Mesenteric fat pad (tissue), 1 donor: ENCODE measurements at regions not wholly inside any gene's neighbourhood (a gene's known extent, or its start where the extent isn't known, plus 50 kb on each side); places are given as distances from the start of the nearest gene placed in this dataset.
"Not testable (repeated sequence)": the region's sequence is repeated elsewhere in the genome, so short reads cannot be mapped to it uniquely, and the experiment has no call there.

ENCODE experiments used
- DNase-seq: peaks from one replicate; pipeline ENCODE4 v3.0.0-alpha.2; 2020; ENCODE audit warnings: low spot score
- donor health status: DM: yes; HTN: yes; CAD: no.

DNA sequence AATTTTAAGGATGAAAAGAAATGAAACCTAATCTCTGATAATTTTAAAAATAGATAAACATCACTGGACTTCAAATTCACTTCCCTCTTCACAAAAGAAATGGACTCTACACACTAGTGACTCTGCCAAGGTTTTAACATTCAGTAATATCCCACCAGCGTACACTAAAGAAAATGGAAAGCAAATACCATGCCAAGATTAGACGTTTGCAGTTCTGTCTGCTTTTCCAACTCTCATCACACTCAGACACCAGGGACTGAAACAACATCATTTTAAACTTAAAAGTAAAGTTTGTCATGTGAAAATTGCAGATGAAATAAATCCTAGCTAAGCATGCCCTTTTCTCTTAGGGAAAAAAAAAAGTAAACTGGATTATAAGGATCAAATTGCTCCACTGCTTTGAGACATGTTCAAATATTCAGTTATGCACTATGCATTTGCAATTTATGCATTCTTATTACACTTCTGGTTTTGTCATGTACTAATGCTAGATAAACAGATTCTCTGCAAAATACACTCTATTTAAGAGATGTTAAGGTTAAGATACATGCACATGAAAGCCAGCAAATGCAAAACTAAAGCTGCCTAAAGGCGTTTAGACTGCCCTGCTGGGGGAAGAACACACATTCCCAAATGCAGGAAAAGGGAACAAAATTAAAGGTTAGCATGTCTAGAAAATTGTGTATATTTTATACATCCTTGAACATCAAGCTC, 534.4 kb upstream of the EPHA5 start:
- no peak for DNase-seq

DNA sequence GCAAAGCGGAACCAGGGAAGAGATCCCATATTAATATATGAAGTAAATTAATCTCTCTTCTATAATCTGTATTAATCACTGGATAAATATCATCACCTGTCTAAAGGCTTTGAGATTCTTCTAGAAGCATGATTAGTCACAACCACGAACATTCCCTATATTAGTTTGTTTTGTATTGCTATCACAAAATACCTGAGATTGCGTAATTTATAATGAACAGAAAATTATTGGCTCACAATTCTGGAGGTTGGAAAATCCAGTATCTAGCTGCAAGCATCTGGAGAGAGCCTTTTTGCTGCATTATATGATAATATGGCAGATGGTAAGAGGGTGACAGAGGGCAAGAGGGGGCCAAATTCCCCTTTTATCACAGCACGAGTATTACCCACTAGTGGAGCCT, 532.6 kb upstream of the EPHA5 start:
- DNase-seq: no peak

DNA sequence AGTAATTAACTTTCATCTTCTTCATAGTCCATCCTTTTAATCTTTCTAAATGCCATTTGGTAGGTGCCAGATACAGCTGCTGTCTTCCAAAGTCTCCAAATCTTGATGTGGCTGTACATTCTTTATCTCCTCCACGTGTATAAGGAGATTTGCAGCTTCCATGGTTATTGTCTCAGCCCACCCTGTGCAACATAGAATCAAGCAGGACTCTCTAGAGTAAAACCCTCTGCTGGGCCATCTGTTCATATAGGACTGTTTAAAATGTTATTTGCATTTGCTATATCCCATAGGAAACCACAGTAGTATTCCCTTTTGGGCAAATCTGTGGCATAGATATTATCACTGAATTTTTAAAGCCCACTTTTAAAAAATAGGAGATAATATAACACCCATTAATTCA, 527.2 kb upstream of the EPHA5 start:
- no peak for DNase-seq

DNA sequence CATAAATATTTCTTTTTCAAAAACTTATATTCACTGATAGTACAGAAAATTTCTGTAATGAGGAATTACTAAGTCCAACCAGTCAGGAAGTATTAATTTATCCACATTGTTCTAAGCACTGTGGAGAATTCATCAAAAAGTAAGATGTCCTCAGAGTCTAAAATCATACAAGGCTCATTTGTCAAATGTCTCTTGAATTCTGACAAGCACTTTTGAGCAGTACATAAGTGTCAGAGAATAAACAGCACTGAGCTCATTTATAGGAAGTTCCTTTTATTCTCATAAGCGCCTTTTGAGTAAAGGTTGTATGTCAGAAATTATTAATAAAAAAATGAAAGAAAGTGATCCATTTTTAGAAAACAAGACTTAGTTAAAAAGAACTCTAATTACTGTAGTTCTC, 523.2 kb upstream of the EPHA5 start:
- DNase-seq: no peak

DNA sequence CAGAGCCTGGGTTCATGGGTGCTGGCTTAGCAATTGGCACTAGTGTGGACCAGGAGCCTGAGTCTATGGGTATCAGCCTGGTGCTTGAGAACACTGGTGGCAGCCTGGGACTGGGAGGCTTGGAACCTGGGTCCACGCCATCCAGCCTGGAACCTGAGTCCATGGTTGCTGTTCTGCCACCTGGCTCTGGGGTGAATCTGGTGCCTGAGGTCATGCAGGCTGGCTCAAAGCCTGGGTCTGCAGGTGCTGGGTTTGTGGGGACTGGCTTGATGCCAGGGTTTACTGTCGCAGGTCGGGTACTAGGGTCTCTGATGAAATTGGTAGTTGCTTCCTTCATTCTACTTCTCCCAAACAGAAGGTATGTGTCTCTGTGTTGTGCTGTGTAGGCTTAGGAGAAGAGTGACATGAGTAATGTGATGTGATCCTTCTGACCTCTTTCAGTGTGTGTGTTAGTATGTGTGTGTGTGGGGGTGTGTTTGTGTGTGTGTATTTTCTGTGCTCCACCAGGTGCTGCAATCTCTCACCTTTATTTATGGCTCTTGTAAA, 517.0 kb upstream of the EPHA5 start:
- no peak for DNase-seq

DNA sequence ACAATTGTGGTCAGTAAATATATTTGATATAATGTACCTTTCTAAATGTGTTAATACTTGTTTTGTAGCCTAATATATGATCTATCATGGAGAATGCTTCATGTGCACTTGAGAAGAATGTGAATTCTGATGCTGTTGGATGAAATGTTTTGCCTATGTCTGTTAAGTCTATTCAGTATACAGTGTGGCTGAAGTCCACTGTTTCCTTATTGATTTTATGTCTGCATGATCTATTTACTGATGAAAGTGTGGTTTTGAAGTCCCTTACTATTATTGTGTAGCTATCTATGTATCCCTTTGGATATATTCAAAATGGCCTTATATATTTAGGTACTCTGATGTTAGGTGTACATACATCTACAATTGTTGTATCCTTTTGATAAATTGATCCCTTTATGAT, 515.8 kb upstream of the EPHA5 start:
- DNase-seq: no peak

DNA sequence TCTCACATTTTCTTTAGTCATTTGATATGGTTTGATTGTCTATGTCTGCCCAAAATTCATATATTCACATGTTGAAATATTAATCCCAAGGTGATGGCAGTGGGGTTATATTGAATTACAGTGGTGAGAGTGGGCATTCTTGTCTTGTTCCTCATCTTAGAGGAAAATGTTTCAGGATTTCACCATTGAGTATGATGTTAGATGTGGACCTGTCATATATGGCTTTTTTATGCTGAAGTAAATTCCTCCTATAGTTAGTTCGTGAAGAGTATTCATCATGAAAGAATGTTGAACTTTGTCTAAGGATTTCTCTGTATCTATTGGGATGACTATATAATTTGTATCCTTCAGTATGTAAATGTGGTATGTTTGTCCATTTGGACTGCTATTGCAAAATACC, 512.3 kb upstream of the EPHA5 start:
- no peak for DNase-seq

DNA sequence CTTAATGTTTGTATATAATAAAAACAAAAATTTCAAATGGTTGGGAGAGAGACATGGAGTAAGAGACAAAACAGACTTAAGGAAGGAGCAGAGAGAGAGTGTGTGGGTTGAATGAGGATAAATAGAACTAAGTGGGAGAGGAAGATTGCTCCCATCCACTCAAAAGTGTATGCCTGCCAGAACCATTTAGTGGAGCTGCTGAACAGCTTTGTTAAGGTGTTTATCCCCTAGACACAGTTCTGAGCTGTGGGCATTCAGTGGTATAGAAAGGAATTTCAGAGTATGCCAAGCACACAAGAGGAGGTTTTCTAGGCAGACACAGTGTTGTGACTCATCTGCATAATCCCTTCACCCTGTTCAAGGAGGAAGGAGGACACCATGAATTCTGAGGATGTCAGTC, 508.6 kb upstream of the EPHA5 start:
- no peak for DNase-seq

DNA sequence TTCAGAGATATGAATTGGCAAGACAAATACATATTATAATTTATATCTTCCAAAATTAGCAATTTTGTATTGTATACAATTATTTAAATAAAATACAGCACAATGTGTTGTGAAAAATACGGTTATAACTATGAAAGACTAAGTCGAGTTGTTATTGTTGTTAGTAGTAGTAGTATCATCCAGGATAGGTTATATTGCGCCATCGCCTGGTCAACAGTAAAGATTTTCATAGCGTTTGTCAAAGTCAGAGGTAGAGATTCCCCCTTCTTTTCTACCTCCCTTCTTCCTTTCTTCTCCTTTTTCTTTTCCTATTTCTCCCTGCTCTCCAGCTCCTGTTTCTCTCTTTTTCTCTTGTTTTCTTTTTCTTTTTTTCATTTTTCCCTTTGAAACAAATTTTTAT, 499.1 kb upstream of the EPHA5 start:
- DNase-seq: no peak

DNA sequence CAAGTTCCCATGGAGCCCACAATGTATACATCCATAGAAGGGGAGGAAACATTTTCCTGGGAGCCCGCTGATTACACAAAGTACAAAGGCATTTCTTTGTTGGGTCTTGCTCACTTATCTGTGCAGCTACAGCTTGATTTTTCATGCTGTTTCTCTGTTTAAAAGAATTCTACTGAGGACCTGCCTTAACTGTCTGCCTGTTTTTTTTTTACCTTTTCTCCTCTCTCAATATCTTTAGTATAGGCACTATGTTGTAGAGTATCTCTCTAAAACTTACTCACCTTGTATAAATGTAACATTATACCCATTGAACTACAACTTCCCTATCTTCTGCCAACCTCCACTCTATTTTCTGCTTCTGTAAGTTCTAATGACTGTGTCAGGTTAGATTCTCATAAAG, 494.6 kb upstream of the EPHA5 start:
- no peak for DNase-seq

DNA sequence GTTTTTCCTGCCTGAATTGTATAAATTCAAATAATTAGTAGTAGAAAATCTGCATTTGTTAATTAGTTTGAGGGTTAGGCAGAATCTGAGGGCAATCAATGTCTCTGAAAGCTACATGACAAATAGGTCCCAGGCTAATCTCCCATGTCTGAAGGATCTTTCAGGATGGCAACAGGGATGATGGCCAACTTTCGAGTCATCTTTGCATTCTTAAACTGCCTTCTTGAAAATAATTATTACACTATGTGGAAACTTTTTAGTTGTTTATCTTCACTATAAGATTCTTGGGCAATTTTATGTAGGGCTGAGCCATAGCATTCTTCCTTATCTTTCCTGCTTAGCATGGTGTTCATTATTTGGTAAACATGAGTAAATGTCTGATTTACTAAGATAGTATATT, 490.3 kb upstream of the EPHA5 start:
- DNase-seq: no peak

DNA sequence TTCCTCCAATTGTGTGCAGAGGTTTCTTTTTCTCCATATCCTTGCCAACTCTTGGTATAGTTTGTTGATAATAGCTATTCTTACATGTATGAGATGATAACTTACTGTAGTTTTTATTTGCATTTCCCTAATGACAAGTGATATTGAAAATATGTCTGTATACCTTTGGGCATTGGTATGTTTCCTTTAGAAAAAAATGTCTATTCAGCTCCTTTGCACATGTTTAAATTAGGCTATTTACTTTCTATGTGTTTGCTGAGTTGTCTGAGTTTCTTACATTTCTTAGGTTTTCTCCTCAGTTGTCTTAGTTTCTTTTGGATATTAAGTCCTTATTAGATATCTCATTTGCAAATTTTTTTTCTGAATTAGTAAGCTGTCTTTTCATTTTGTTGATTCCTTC, 487.3 kb upstream of the EPHA5 start:
- no peak for DNase-seq

DNA sequence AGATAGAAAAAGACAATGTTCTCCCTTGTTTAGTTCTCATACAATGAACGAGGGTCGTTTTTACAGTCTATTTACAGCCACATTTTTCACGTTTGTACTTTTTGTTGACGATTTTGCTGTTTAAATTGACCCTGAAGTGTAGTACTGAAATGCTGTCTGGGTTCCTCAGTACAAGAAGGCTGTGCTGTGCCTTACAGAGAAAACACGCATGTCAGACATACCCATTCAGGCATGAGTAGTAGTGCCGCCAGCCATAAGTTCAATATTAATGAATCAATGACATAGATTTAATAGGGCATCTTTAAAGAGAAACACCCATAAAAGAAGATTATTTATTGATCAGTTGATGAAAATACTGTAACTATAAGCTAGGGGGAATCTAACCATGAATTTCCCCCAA, 459.8 kb upstream of the EPHA5 start:
- no peak for DNase-seq

DNA sequence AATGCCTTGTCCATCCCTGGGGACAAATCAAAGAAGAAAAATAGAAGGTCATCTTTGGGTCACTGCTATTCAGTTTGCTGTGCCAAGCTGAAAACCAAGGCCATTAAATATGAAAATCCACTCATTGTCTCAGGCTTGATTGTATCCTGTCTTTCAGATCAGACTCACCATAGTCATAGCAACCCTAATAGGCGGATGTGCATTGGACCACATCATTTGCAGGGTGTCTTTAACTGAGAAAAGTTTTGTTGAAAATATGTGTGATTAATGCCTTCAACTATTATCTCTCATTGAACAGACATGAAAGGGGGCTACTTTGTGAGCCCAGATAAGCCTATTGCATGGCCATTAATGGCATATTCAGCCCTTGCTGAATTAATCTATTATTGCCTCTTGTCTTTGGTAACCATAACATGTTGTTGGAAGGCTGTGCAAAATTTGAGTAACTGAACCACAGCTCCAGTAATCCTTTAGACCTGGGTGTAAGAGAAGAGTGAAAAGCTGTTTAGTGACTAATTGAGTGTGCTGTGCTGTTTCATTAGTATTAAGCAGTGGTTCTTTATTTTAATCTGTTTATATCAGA, 453.6 kb upstream of the EPHA5 start:
- no peak for DNase-seq

DNA sequence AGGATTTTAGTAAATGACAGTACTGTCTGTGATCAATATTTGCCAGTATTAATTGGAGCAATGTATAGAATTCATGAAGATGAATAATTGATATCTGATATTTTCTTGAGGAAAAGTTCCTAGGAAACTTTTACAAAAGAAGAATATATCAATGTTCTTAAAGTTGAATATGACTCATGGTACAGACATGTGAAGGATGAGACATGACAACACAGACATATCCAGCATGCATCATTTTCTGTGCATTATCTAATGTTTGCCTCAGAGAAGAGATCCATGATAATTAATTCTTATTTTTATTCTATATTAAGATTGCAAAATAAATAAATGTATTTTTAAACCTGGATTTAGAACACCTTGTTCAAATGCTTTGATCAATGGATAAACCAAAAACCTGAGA, 452.9 kb upstream of the EPHA5 start:
- DNase-seq: no peak

DNA sequence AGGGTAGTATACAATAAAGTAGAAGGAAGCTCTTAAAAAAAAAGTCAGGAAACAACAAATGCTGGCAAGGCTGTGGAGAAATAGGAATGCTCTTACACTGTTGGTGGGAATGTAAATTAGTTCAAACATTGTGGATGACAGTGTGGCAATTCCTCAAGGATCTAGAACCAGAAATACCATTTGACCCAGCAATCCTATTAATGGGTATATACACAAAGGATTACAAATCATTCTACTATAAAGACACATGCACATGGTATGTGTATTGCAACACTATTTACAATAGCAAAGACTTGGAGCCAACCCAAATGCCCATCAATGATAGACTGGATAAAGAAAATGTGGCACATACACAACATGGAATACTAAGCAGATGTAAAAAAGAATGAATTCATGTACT, 444.9 kb upstream of the EPHA5 start:
- DNase-seq: not testable (repeated sequence)

DNA sequence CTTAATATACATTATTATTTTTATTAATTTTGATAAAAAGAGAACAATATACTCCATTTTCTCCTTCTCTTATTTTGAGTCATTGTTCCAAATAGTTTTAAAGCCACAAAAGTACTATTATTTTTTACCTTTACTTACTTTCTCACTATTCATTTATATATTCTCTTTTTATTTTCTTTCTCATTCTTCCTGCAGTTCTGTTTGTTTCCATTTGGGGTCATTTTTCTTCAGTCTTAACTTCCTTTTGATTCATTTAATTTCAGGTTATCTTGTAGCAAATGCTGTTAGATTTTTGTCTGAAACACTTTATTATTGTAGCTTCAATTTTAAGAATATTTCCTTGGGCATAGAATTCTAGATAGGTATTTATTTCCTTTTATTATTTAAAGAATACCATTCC, 438.6 kb upstream of the EPHA5 start:
- no peak for DNase-seq

DNA sequence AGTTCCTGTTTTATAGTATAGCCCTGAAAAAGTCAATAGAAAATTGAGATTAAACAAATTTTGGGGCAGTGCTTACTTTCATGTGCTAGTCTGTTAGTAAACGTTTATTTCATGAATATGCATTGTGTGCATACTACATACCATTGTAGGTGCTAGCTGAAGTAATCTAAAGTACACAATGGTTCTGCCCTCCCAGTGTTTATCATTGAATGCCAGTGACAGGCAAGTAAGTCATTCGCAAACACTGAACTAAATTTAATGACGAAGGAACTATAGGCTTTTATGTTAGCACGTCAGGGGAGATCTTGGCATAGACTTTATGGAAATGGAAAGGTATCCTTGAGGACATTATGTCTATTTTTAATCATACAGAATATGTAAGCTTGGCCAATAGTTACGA, 426.9 kb upstream of the EPHA5 start:
- no peak for DNase-seq

DNA sequence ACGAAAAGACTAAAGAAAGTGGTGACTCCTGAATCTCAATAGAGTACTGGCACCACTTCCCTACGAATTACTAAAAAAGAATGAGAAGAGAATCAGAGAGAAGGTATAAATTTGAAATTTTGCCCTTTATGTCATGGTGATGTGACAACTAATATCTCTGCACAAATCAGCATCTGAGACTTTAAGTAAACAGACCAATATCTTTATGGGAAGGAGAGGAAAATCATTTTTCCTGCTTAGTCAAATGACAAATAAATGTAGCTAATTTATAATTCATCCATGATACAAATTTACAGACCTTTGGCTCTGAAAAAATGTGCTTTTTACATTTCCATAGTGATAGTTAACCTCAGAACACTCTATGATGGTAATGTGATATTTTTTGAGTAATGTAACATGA, 424.8 kb upstream of the EPHA5 start:
- DNase-seq: no peak

DNA sequence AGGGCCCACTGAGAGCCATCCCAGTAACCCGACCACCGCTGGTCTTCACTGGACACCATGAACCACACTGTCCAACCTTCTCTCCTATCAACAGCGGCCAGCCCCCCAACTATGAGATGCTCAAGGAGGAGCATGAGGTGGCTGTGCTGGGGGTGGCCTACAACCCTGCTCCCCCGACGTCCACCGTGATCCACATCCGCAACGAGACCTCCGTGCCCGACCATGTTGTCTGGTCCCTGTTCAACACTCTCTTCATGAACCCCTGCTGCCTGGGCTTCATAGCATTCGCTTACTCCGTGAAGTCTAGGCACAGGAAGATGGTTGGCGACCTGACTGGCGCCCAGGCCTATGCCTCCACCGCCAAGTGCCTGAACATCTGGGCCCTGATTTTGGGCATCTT, 423.8 kb upstream of the EPHA5 start:
- no peak for DNase-seq

DNA sequence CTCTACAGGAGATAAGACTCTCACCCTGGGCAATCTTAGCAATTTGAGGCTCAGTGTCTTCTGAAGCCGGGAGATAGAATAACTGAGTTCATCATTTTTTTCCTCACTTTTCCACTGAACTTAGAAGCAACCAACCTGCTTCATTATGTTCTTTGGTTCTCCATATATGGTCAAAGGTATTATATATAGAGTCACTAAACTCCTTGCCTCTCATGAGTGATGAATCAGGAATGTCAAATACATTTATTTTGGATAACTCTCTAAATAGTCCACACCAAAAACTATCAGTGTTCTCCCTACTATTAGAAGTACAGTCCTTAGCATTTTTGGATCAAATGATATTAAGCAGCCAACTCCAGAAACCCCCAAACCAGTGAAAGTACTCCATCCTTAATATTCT, 421.5 kb upstream of the EPHA5 start:
- no peak for DNase-seq

DNA sequence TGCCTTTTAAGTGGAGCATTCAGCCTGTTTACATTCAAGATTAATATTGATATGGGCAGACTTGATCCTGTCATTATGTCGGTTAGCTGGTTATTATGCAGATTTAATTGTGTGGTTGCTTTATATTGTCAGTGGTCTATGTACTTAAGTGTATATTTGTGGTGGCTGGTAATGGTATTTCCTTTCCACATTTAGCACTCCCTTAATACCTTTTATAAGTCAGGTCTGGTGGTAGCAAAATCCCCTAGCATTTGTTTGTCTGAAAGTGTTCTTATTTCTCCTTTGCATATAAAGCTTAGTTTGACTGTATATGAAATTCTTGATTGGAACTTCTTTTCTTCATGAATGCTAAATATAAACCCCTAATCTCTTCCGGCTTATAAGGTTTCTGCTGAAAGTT, 403.7 kb upstream of the EPHA5 start:
- no peak for DNase-seq

DNA sequence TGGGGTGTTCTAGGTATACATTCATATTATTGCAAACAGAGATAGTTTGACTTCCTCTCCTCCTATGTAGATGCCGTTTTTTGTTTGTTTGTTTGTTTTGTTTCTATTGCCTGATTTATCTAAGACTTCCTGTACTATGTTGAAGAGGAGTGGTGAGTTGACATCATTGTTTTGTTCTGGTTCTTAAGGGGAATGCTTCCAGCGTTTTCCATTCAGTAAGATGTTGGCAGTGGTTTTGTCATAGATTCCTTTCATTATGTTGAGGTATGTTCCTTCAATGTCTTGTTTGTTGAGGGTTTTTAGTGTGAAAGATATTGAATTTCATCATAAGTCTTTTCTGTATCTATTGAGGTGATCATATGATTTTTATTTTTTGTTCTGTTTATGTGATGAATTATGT, 401.6 kb upstream of the EPHA5 start:
- no peak for DNase-seq
